Suprapubic skin (tissue), 4 donors: ENCODE measurements at regions not wholly inside any gene's neighbourhood (a gene's known extent, or its start where the extent isn't known, plus 50 kb on each side); places are given as distances from the start of the nearest gene placed in this dataset.

ENCODE experiments used
- EP300 ChIP-seq: sonication (generic); formaldehyde crosslinking; IDR thresholded peaks from one replicate; pipeline ENCODE4 v1.6.1; 2017; ENCODE audit warnings: antibody characterized with exemption
- POLR2A ChIP-seq, 2 donors: fragments of 450-650 bp; IDR thresholded peaks; one replicate each; pipeline ENCODE4 v1.6.1; 2017; ENCODE audit warnings: antibody characterized with exemption in 2 of 2, mild to moderate bottlenecking in 2 of 2, moderate library complexity in 2 of 2
- POLR2AphosphoS5 ChIP-seq, 3 donors: sonication (generic); formaldehyde crosslinking; IDR thresholded peaks; one replicate each; pipeline ENCODE4 v1.6.1; 2017; ENCODE audit warnings: antibody characterized with exemption in 3 of 3
- TF ChIP-seq, protein P1 (sequence below), 2 donors: fragments of 200-600 bp in 1 of 2; fragments of 450-650 bp in 1 of 2; sonication (generic) in 1 of 2; IDR thresholded peaks; one replicate each; pipeline ENCODE4 v1.5.1; 2016 to 2019; ENCODE audit warnings: antibody characterized with exemption in 2 of 2, mild to moderate bottlenecking in 1 of 2, moderate library complexity in 1 of 2

- TF ChIP-seq EP300 (no peak), POLR2AphosphoS5 (IDR thresholded peaks at IDR 0.05) (no peak), POLR2A (IDR thresholded peaks at IDR 0.05) (no peak)
- TF ChIP-seq, protein P1, sequence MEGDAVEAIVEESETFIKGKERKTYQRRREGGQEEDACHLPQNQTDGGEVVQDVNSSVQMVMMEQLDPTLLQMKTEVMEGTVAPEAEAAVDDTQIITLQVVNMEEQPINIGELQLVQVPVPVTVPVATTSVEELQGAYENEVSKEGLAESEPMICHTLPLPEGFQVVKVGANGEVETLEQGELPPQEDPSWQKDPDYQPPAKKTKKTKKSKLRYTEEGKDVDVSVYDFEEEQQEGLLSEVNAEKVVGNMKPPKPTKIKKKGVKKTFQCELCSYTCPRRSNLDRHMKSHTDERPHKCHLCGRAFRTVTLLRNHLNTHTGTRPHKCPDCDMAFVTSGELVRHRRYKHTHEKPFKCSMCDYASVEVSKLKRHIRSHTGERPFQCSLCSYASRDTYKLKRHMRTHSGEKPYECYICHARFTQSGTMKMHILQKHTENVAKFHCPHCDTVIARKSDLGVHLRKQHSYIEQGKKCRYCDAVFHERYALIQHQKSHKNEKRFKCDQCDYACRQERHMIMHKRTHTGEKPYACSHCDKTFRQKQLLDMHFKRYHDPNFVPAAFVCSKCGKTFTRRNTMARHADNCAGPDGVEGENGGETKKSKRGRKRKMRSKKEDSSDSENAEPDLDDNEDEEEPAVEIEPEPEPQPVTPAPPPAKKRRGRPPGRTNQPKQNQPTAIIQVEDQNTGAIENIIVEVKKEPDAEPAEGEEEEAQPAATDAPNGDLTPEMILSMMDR (IDR thresholded peaks at IDR 0.05), result no peak
These were observed 295.4 kb upstream of the NPSR1 start for GRCh38 chr7:34362621-34363020.
